VCaP (cell line): ENCODE measurements at regions not wholly inside any gene's neighbourhood (a gene's known extent, or its start where the extent isn't known, plus 50 kb on each side); places are given as distances from the start of the nearest gene placed in this dataset.
A peak's percentile ranks its signal among the peaks of the same experiment; 100 is the strongest.
"Not testable (repeated sequence)": the region's sequence is repeated elsewhere in the genome, so short reads cannot be mapped to it uniquely, and the experiment has no call there.

ENCODE experiments used
- H3K27ac ChIP-seq: fragments of 450-650 bp; 2 replicates; pipeline ENCODE4 v1.5.1; 2017
- TF ChIP-seq, protein P1 (sequence below): fragments of 450-650 bp; conservative IDR thresholded peaks from 2 replicates; pipeline ENCODE4 v1.5.1; 2017; ENCODE audit warnings: mild to moderate bottlenecking, moderate library complexity

DNA sequence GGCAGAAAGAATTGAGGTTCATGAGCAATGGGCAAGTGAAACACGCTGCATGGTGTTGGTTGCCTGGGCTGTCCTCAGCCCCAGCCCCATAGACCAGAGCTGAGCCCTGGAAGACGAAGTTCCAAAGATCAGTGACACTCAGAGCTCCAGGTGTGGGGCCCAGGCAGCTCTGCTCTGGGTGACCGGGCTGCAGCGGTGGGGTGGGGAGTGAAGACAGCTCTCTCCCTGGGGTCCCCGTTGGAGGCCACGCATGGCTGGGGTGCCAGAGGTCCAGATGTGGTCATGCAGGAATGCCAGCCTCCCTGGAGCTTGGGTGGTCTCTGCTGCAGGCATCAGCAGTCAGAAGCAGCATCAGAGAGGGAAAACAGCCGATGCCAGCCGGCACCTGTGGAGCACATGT is 165.0 kb upstream of the ERCC6L2 start:
- peak overlapping the region; percentile 72 for H3K27ac ChIP-seq
- TF ChIP-seq, protein P1, sequence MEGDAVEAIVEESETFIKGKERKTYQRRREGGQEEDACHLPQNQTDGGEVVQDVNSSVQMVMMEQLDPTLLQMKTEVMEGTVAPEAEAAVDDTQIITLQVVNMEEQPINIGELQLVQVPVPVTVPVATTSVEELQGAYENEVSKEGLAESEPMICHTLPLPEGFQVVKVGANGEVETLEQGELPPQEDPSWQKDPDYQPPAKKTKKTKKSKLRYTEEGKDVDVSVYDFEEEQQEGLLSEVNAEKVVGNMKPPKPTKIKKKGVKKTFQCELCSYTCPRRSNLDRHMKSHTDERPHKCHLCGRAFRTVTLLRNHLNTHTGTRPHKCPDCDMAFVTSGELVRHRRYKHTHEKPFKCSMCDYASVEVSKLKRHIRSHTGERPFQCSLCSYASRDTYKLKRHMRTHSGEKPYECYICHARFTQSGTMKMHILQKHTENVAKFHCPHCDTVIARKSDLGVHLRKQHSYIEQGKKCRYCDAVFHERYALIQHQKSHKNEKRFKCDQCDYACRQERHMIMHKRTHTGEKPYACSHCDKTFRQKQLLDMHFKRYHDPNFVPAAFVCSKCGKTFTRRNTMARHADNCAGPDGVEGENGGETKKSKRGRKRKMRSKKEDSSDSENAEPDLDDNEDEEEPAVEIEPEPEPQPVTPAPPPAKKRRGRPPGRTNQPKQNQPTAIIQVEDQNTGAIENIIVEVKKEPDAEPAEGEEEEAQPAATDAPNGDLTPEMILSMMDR = no peak

DNA sequence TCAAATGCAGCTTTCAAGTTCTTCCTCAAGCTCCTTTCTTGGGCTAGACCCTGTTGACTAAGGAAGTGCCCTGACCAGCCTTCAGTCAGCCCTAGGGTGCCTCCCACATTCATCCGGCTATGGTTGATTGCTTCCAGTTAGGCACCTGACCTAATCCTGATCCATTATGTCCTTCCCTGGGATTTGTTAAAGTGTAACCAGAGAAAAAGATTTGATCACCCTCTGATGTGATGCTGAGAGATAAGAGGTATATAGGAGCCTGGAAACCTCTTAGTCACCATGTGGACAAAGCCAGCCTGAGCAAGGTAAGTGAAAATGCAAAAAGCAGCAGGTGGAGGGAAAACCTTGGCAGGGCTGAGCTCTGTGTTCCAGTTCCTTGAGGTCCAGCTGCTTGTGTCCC is 178.8 kb upstream of the ERCC6L2 start:
- TF ChIP-seq, protein P1 = no peak
- H3K27ac ChIP-seq = peak overlapping the region; percentile 38; the same call in 1 of the 2 replicates

DNA sequence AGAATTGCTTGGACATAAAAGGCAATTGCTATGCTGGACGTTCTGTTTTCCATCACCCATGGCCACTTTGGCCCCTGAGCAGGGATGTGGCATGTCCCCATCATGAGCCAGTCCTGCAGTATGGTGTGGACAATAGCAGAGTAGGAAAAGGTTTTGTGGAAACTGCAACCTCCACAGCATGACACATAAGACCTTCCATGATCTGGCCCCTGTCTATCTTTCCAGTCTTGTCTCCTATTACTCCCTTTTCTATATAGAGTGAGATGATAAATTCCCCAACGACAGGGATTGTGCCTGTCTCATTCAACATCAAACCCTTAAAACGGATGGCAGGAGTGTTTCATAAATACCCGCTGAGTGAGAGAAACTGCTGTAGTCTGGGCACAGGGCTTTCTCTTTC is 174.7 kb upstream of the PTCH1 start:
- TF ChIP-seq, protein P1 = no peak
- H3K27ac ChIP-seq = no peak overlapping the region

DNA sequence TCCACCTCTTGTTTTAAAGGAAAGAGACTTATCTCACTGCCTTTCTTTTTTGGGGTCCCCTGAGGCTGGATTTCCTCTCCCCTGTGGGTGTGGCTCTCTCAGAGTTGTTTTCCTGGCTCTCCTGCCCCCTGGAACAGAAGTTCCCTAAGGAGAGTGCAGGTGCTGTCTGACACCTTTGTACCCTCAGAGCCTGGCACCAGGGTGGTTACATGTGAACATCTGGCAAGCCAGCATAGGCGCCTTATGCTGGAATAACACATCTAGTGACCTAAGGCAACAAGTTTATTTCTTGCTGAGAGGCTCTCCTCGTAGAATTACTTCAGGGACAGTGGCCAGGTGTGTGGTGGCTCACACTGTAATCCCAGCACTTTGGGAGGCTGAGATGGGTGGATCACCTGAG is 172.9 kb upstream of the PTCH1 start:
- TF ChIP-seq, protein P1 = no peak
- H3K27ac ChIP-seq = no peak overlapping the region

DNA sequence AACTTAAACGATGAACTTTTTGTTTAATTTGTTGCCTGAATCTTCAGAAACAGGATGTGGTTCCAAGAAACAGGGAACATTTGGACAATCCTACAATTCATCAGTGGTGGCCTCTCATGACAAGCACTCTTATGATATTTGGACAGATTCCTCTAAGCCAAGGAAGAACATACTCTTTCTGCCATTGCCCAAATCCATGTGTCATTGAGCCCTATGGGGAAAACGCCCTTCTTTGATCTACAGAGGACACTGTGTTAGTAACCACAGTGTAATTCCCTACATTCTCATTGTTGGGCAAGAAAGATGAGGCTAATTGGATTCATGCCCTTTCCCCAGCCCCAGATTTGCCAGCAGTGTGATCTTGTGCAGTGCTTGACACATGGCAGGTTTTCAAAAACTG is 167.7 kb upstream of the PTCH1 start:
- TF ChIP-seq, protein P1 = no peak
- no peak overlapping the region for H3K27ac ChIP-seq

DNA sequence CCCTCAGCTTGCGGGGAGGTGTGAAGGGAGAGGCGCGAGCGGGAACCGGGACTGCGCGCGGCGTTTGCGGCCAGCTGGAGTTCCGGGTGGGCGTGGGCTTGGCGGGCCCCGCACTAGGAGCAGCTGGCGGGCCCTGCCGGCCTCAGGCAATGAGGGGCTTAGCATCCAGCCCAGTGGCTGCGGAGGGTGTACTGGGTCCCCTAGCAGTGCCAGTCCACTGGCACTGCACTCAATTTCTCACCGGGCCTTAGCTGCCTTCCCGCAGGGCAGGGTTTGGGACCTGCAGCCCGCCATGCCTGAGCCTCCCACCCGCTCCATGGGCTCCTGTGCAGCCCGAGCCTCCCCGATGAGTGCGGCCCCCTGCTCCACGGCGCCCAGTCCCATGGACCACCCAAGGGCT is 163.5 kb upstream of the PTCH1 start:
- not testable (repeated sequence) for H3K27ac ChIP-seq

DNA sequence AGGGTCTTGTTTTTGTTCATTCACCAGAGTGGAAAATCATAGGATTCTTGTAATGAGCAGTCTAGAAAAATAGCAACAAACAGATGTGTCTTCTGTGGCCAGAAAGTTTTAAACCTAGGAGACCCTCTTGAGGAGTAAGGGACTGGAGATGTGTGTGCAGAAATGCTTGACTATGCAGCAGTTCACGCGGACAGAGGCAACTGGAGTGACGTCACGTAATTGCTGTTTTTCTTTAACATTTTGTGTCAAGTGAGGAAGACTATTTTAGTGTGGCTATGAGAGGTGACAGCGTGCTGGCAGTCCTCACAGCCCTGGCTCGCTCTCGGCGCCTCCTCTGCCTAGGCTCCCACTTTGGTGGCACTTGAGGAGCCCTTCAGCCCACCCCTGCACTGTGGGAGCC is 163.1 kb upstream of the PTCH1 start:
- TF ChIP-seq, protein P1 = no peak

DNA sequence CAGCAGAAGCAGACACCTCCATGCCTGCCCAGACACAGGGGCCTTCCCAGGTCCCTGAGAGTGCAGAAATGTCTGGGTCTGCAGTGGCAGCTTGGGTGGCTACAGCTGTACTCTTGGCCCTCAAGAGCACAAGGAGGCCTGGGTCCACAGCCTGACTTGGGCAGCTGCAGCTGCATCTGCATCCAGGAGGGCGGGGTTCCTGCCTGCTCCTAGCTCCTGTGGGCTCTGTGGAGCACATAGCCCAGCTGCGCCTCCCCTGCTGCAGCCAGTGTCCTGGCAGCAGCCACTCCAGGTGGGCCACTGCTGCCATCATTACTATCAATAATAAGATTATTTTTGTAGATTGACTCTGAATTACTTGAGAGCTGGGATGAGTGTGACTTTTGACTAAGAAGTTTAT is 162.0 kb upstream of the PTCH1 start:
- TF ChIP-seq, protein P1 = no peak
- no peak overlapping the region for H3K27ac ChIP-seq

More for the DNA sequence above, 163.1 kb upstream of the PTCH1 start:
- no peak overlapping the region for H3K27ac ChIP-seq
